ENCODE measurements at regions not wholly inside any gene's neighbourhood (a gene's known extent, or its start where the extent isn't known, plus 50 kb on each side); places are given as distances from the start of the nearest gene placed in this dataset.

DNA sequence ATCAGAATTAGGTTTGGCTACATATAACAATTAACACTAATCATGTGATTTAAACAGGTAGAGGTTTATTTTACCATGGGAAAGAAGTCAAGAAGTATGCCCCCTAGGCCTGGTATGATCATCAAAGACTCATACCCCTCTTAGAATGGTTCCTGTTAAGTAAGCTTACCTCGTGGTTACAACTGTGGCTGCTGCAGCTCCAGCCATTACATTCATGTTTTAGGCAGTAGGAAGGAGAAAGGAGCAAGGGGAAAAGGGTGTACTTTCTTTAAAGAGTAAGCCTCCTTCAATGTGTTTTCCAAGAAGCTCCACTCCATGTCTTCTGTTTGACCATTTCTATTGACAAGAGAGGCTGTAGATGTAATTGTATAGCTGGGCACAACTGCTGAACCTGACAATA, 94.9 kb upstream of the GATB start:
- TF ChIP-seq, protein P1, sequence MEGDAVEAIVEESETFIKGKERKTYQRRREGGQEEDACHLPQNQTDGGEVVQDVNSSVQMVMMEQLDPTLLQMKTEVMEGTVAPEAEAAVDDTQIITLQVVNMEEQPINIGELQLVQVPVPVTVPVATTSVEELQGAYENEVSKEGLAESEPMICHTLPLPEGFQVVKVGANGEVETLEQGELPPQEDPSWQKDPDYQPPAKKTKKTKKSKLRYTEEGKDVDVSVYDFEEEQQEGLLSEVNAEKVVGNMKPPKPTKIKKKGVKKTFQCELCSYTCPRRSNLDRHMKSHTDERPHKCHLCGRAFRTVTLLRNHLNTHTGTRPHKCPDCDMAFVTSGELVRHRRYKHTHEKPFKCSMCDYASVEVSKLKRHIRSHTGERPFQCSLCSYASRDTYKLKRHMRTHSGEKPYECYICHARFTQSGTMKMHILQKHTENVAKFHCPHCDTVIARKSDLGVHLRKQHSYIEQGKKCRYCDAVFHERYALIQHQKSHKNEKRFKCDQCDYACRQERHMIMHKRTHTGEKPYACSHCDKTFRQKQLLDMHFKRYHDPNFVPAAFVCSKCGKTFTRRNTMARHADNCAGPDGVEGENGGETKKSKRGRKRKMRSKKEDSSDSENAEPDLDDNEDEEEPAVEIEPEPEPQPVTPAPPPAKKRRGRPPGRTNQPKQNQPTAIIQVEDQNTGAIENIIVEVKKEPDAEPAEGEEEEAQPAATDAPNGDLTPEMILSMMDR (conservative IDR thresholded peaks at IDR 0.05 in 1 of 2, IDR thresholded peaks at IDR 0.05 in 1 of 2; ENCODE audit: extremely low read depth in 1 of 2, insufficient read depth in 1 of 2, low read depth in 1 of 2, low read length in 2 of 2), result no peak
- TF ChIP-seq EZH2 (IDR thresholded peaks at IDR 0.05; ENCODE audit: borderline replicate concordance, low read length), result no peak
